ENCODE measurements at regions not wholly inside any gene's neighbourhood (a gene's known extent, or its start where the extent isn't known, plus 50 kb on each side); places are given as distances from the start of the nearest gene placed in this dataset.
"Not testable (repeated sequence)": the region's sequence is repeated elsewhere in the genome, so short reads cannot be mapped to it uniquely, and the experiment has no call there.

DNA sequence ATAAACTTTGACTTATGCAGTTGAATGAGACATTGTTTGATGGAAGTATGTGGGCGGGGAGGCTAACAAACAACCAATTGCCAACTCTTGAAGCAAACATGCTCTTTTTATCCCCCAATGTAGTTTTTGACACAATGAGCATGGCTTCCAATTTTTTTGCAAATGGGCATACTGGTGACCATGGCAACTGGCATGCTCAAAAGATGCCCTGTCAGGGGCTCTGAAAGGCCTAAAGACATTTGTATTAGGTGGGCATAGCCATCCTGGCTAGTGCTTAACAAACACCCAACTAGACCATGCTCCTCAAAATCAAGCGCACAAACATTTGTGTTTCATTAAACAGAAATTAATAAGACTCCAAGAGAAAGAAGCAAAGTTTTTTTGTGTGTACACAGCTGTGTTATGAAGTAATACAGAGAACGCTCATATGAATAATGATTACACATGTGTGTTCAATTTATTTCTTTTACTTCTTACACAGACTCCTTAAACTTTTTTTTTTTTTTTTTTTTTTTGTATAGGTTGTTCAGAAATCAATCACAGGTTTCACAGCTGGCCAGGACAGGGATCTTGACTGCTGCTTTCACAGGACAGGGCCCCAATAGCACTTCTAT is 95.6 kb downstream of the DLEU7 start:
- no peaks in the 10 kb centered on the region for H3K79me2 ChIP-seq (ENCODE audit: insufficient read depth, low read length)
- no peaks in the 10 kb centered on the region for H3F3A ChIP-seq (ENCODE audit: insufficient read depth)
- no peaks in the 10 kb centered on the region for H3K27me3 ChIP-seq (ENCODE audit: low read length)
- TF ChIP-seq, protein P1, sequence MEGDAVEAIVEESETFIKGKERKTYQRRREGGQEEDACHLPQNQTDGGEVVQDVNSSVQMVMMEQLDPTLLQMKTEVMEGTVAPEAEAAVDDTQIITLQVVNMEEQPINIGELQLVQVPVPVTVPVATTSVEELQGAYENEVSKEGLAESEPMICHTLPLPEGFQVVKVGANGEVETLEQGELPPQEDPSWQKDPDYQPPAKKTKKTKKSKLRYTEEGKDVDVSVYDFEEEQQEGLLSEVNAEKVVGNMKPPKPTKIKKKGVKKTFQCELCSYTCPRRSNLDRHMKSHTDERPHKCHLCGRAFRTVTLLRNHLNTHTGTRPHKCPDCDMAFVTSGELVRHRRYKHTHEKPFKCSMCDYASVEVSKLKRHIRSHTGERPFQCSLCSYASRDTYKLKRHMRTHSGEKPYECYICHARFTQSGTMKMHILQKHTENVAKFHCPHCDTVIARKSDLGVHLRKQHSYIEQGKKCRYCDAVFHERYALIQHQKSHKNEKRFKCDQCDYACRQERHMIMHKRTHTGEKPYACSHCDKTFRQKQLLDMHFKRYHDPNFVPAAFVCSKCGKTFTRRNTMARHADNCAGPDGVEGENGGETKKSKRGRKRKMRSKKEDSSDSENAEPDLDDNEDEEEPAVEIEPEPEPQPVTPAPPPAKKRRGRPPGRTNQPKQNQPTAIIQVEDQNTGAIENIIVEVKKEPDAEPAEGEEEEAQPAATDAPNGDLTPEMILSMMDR (IDR thresholded peaks at IDR 0.05; ENCODE audit: insufficient read depth, low read length, poor library complexity, severe bottlenecking): no peak
- no peak for TF ChIP-seq EZH2phosphoT487 (conservative IDR thresholded peaks at IDR 0.05; ENCODE audit: low read length)
- H3K4me3 ChIP-seq (ENCODE audit: insufficient read depth, low read length, poor library complexity, severe bottlenecking): no peak overlapping the region
- no peak overlapping the region for H3K27ac ChIP-seq (ENCODE audit: low read depth, low read length)
- H3K9ac ChIP-seq (ENCODE audit: low read length): no peak overlapping the region
- H2AFZ ChIP-seq (ENCODE audit: low read depth, low read length, severe bottlenecking): no peak overlapping the region
- no peaks in the 10 kb centered on the region for H3K9me2 ChIP-seq (replicated peaks; ENCODE audit: insufficient read depth, low read length)
- H4K20me1 ChIP-seq (ENCODE audit: low read depth, low read length): no peaks in the 10 kb centered on the region
- no peaks in the 10 kb centered on the region for H3K36me3 ChIP-seq (ENCODE audit: low read length)
- no peaks in the 10 kb centered on the region for H3K9me3 ChIP-seq (ENCODE audit: insufficient read depth, low read length)
- no peak overlapping the region for H3K4me2 ChIP-seq (ENCODE audit: low read depth, low read length, poor library complexity, severe bottlenecking)

DNA sequence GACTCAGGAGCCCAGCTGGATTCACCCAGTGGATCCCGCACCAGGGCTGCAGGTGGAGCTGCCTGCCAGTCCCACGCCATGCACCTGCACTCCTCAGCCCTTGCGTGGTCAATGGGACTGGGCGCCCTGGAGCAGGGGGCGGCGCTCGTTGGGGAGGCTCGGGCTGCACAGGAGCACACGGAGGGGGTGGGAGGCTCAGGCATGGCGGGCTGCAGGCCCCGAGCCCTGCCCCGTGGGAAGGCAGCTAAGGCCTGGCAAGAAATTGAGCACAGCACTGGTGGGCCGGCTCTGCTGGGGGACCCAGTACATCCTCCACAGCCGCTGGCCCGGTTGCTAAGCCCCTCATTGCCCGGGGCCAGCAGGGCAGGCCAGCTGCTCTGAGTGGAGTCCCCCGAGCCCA is 90.3 kb downstream of the DLEU7 start:
- not testable (repeated sequence) for H3K4me3 ChIP-seq (ENCODE audit: insufficient read depth, low read length, poor library complexity, severe bottlenecking)

DNA sequence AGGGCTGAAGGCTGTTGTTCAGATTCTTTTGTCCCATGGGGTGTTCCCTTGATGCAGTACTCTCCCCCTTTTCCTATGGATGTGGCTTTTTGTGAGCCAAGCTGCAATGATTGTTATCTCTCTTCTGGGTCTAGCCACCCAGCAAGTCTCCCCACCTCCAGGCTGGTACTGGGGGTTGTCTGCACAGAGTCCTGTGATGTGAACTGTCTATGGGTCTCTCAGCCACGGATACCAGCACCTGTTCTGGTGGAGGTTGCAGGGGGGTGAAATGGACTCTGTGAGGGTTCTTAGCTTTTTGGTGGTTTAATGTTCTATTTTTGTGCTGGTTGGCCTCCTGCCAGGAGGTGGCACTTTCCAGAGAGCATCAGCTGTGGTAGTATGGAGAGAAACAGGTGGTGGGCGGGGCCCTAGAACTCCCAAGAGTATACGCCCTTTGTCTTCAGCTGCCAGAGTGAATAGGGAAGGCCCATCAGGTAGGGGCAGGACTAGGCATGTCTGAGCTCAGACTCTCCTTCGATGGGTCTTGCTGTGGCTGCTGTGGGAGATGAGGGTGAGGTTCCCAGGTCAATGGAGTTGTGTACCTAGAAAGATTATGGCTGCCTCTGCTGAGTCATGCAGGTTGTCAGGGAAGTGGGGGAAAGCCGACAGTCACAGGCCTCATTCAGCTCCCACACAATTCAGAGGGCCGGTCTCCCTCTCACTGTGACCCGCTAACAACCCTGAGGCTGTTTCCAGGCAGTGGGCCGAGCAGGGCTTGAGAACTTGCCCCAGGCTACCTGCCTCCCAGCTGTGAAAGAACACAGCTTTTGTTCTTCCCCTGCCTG is 87.4 kb downstream of the DLEU7 start:
- Histone ChIP-seq H3K4me3 (ENCODE audit: insufficient read depth, low read length, poor library complexity, severe bottlenecking) (peak overlapping the region; percentile 2), H3K27ac (ENCODE audit: low read depth, low read length) (peak overlapping the region; percentile 63), H3K4me2 (ENCODE audit: low read depth, low read length, poor library complexity, severe bottlenecking) (peak overlapping the region; percentile 59), H2AFZ (ENCODE audit: low read depth, low read length, severe bottlenecking) (peak overlapping the region; percentile 41), H3K9ac (ENCODE audit: low read length) (peak overlapping the region; percentile 41)
- not testable (repeated sequence) for H3K36me3 ChIP-seq (ENCODE audit: low read length); H3K27me3 ChIP-seq (ENCODE audit: low read length); H3F3A ChIP-seq (ENCODE audit: insufficient read depth); H3K9me2 ChIP-seq (replicated peaks; ENCODE audit: insufficient read depth, low read length); H3K9me3 ChIP-seq (ENCODE audit: insufficient read depth, low read length); H3K79me2 ChIP-seq (ENCODE audit: insufficient read depth, low read length); H4K20me1 ChIP-seq (ENCODE audit: low read depth, low read length)

More for the DNA sequence above, 90.3 kb downstream of the DLEU7 start:
- not testable (repeated sequence) for H3F3A ChIP-seq (ENCODE audit: insufficient read depth); H3K9me3 ChIP-seq (ENCODE audit: insufficient read depth, low read length); H3K79me2 ChIP-seq (ENCODE audit: insufficient read depth, low read length); H3K9ac ChIP-seq (ENCODE audit: low read length); H3K27me3 ChIP-seq (ENCODE audit: low read length); H3K4me2 ChIP-seq (ENCODE audit: low read depth, low read length, poor library complexity, severe bottlenecking); H2AFZ ChIP-seq (ENCODE audit: low read depth, low read length, severe bottlenecking); H3K27ac ChIP-seq (ENCODE audit: low read depth, low read length); H3K36me3 ChIP-seq (ENCODE audit: low read length); H3K9me2 ChIP-seq (replicated peaks; ENCODE audit: insufficient read depth, low read length); H4K20me1 ChIP-seq (ENCODE audit: low read depth, low read length)

DNA sequence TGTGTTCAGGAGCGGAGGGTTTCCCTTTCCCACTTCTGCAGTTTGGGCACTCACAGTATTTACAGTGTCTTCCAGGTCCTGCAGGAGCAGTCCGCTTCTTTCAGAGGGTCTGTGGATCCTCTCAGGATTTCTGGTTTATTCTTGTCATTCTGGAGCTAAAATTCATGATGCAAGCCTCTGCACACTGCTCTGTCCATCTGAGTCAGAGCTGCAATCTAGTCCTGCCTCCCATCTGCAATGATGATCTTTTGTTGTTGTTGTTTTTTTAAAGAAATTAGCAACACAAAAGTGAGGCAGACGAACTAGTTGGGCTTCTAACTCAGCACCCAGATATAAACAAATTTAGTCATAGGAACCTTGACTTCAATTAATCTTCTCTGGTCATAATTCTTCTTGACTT is 86.5 kb downstream of the DLEU7 start:
- no peaks in the 10 kb centered on the region for H3K9me3 ChIP-seq (ENCODE audit: insufficient read depth, low read length)
- H3K4me3 ChIP-seq (ENCODE audit: insufficient read depth, low read length, poor library complexity, severe bottlenecking): no peak overlapping the region
- no peaks in the 10 kb centered on the region for H3K36me3 ChIP-seq (ENCODE audit: low read length)
- H3K27ac ChIP-seq (ENCODE audit: low read depth, low read length): no peak overlapping the region
- no peaks in the 10 kb centered on the region for H4K20me1 ChIP-seq (ENCODE audit: low read depth, low read length)
- no peaks in the 10 kb centered on the region for H3K27me3 ChIP-seq (ENCODE audit: low read length)
- no peak overlapping the region for H3K9ac ChIP-seq (ENCODE audit: low read length)
- peaks cover 9% of the 10 kb centered on the region; the same call in 1 of the 2 replicates for H3F3A ChIP-seq (ENCODE audit: insufficient read depth)
- H3K79me2 ChIP-seq (ENCODE audit: insufficient read depth, low read length): no peaks in the 10 kb centered on the region
- TF ChIP-seq EZH2phosphoT487 (conservative IDR thresholded peaks at IDR 0.05; ENCODE audit: low read length): no peak
- TF ChIP-seq, protein P1 (IDR thresholded peaks at IDR 0.05; ENCODE audit: insufficient read depth, low read length, poor library complexity, severe bottlenecking): no peak
- H2AFZ ChIP-seq (ENCODE audit: low read depth, low read length, severe bottlenecking): no peak overlapping the region
- no peaks in the 10 kb centered on the region for H3K9me2 ChIP-seq (replicated peaks; ENCODE audit: insufficient read depth, low read length)
- H3K4me2 ChIP-seq (ENCODE audit: low read depth, low read length, poor library complexity, severe bottlenecking): no peak overlapping the region

All from SU-DHL-6 (cell line).